HEK293 (cell line): ENCODE measurements at regions not wholly inside any gene's neighbourhood (a gene's known extent, or its start where the extent isn't known, plus 50 kb on each side); places are given as distances from the start of the nearest gene placed in this dataset.

Experiments used
- CTCF ChIA-PET: fragments of 350-600 bp; formaldehyde crosslinking; extraction: SDS; loops from one replicate; lab custom pipeline; 2021; ENCODE audit warnings: antibody characterized with exemption; lab: Yijun Ruan, JAX
- POLR2A ChIA-PET: fragments of 300-600 bp; formaldehyde crosslinking; extraction: SDS; loops from one replicate; lab custom pipeline; 2020; ENCODE audit warnings: antibody characterized with exemption, inconsistent platforms; lab: Yijun Ruan, JAX
- H3K27ac ChIP-seq: fragments of 200-500 bp; sonication (Bioruptor generic); 2 replicates; pipeline ENCODE4 v1.5.1; 2014; ENCODE audit warnings: low read depth, low read length, control low read depth, inconsistent platforms; ENCODE audit errors: extremely low read depth
- H3K36me3 ChIP-seq, 2 experiments: fragments of 200-500 bp in 1 of 2; sonication (Bioruptor generic) in 1 of 2; 1 replicate in 1 of 2; 2 replicates in 1 of 2; pipeline ENCODE4 v1.5.1; 2014 to 2017; ENCODE audit warnings: inconsistent platforms in 2 of 2, low read length in 2 of 2; ENCODE audit not compliant: control insufficient read depth in 2 of 2, insufficient read depth in 1 of 2
- H3K4me1 ChIP-seq: fragments of 200-500 bp; sonication (Bioruptor generic); 2 replicates; pipeline ENCODE4 v1.5.1; 2014; ENCODE audit warnings: mild to moderate bottlenecking, low read length, inconsistent platforms; ENCODE audit not compliant: control insufficient read depth, insufficient read depth
- H3K4me3 ChIP-seq: 2 replicates; pipeline ENCODE4 v1.5.1; 2011; ENCODE audit warnings: low read depth, mild to moderate bottlenecking, control low read depth, low read length, moderate library complexity
- H3K9me3 ChIP-seq: fragments of 200-500 bp; sonication (Bioruptor generic); 2 replicates; pipeline ENCODE4 v1.5.1; 2014; ENCODE audit warnings: low read depth, low read length, inconsistent platforms; ENCODE audit not compliant: control insufficient read depth, insufficient read depth
- MZF1 ChIP-seq: fragments of 450-650 bp; formaldehyde crosslinking; IDR thresholded peaks from 2 replicates; pipeline ENCODE4 v1.5.1; 2017; ENCODE audit warnings: missing biosample characterization, missing genetic modification characterization, borderline replicate concordance
- OSR2 ChIP-seq: fragments of 450-650 bp; formaldehyde crosslinking; IDR thresholded peaks from 2 replicates; pipeline ENCODE4 v1.5.1; 2016; ENCODE audit warnings: missing biosample characterization, missing genetic modification characterization
- RBAK ChIP-seq: fragments of 450-650 bp; formaldehyde crosslinking; IDR thresholded peaks from 2 replicates; pipeline ENCODE4 v1.5.1; 2016; ENCODE audit warnings: missing biosample characterization, missing genetic modification characterization
- REST ChIP-seq: fragments of 450-650 bp; formaldehyde crosslinking; IDR thresholded peaks from 2 replicates; pipeline ENCODE4 v1.5.1; 2016; ENCODE audit warnings: missing biosample characterization, missing genetic modification characterization
- SCRT1 ChIP-seq: fragments of 450-650 bp; formaldehyde crosslinking; IDR thresholded peaks from 2 replicates; pipeline ENCODE4 v1.5.1; 2016; ENCODE audit warnings: missing biosample characterization, missing genetic modification characterization, borderline replicate concordance
- SETDB1 ChIP-seq: IDR thresholded peaks from one replicate; pipeline ENCODE4 v1.6.1; 2017; ENCODE audit warnings: mild to moderate bottlenecking, low read length, moderate library complexity, mixed read lengths; ENCODE audit not compliant: insufficient read length
- TRIM28 ChIP-seq: IDR thresholded peaks from 2 replicates; pipeline ENCODE4 v1.6.1; 2011; ENCODE audit warnings: low read length, control low read depth, borderline replicate concordance
- ZBTB7A ChIP-seq: fragments of 450-650 bp; formaldehyde crosslinking; IDR thresholded peaks from 2 replicates; pipeline ENCODE4 v1.5.1; 2016; ENCODE audit warnings: low read depth, missing biosample characterization, missing genetic modification characterization
- ZNF2 ChIP-seq: fragments of 450-650 bp; formaldehyde crosslinking; IDR thresholded peaks from 2 replicates; pipeline ENCODE4 v1.5.1; 2016; ENCODE audit warnings: missing biosample characterization, missing genetic modification characterization
- ZNF202 ChIP-seq: fragments of 450-650 bp; formaldehyde crosslinking; IDR thresholded peaks from 2 replicates; pipeline ENCODE4 v1.5.1; 2016; ENCODE audit warnings: missing biosample characterization, missing genetic modification characterization, borderline replicate concordance
- ZNF350 ChIP-seq: fragments of 450-650 bp; formaldehyde crosslinking; IDR thresholded peaks from 2 replicates; pipeline ENCODE4 v1.5.0; 2017; ENCODE audit warnings: missing biosample characterization, mild to moderate bottlenecking, missing genetic modification characterization
- ZNF518A ChIP-seq: fragments of 450-650 bp; formaldehyde crosslinking; conservative IDR thresholded peaks from 2 replicates; pipeline ENCODE4 v1.5.1; 2016; ENCODE audit warnings: low read depth, missing biosample characterization, missing genetic modification characterization
- ZNF544 ChIP-seq: fragments of 450-650 bp; formaldehyde crosslinking; IDR thresholded peaks from 2 replicates; pipeline ENCODE4 v1.5.0; 2017; ENCODE audit warnings: missing biosample characterization, missing genetic modification characterization
- ZNF610 ChIP-seq: fragments of 450-650 bp; formaldehyde crosslinking; IDR thresholded peaks from 2 replicates; pipeline ENCODE4 v1.5.1; 2016; ENCODE audit warnings: missing biosample characterization, missing genetic modification characterization, borderline replicate concordance
- ZNF624 ChIP-seq: fragments of 450-650 bp; formaldehyde crosslinking; IDR thresholded peaks from 2 replicates; pipeline ENCODE4 v1.5.1; 2017; ENCODE audit warnings: missing biosample characterization, missing genetic modification characterization
- ZNF701 ChIP-seq: fragments of 450-650 bp; formaldehyde crosslinking; IDR thresholded peaks from 2 replicates; pipeline ENCODE4 v1.5.1; 2016; ENCODE audit warnings: missing biosample characterization, missing genetic modification characterization
- ZNF777 ChIP-seq: fragments of 450-650 bp; formaldehyde crosslinking; IDR thresholded peaks from 2 replicates; pipeline ENCODE4 v1.5.1; 2017; ENCODE audit warnings: missing biosample characterization, missing genetic modification characterization, borderline replicate concordance
- ZNF785 ChIP-seq: fragments of 450-650 bp; formaldehyde crosslinking; IDR thresholded peaks from 2 replicates; pipeline ENCODE4 v1.5.1; 2016; ENCODE audit warnings: missing biosample characterization, missing genetic modification characterization

GRCh38 chr2:156765043-156765442 is 328.9 kb downstream of the GPD2 start:
- no peaks in the 10 kb centered on the region for H3K9me3 ChIP-seq
- no peak overlapping the region for H3K27ac ChIP-seq
- CTCF ChIA-PET, result interaction anchor here (0.6 kb wide), 1 partner anchor 123 kb away, joined by 3 read pairs; no protein-coding TSS in a partner anchor
- no peak overlapping the region for H3K4me3 ChIP-seq
- no peaks in the 10 kb centered on the region for H3K4me1 ChIP-seq
- TF ChIP-seq ZNF2 (tag by site-specific recombination) (no peak), REST (tag by site-specific recombination) (no peak)
- POLR2A ChIA-PET, result no interaction called here
- no peaks in the 10 kb centered on the region for H3K36me3 ChIP-seq

GRCh38 chr2:156765450-156765849 is 329.3 kb downstream of the GPD2 start:
- TF ChIP-seq ZNF518A (no peak), ZNF544 (tag by site-specific recombination) (no peak), MZF1 (no peak)
- Histone ChIP-seq H3K4me1 (no peaks in the 10 kb centered on the region), H3K4me3 (no peak overlapping the region), H3K9me3 (no peaks in the 10 kb centered on the region), H3K27ac (no peak overlapping the region), H3K36me3 (no peaks in the 10 kb centered on the region)
- CTCF ChIA-PET, result interaction anchor here (0.6 kb wide), 1 partner anchor 19 kb away, joined by 3 read pairs; no protein-coding TSS in a partner anchor
- POLR2A ChIA-PET, result no interaction called here

GRCh38 chr2:156769802-156770201 is 333.6 kb downstream of the GPD2 start:
- CTCF ChIA-PET, result interaction anchor here (0.7 to 1.0 kb wide), 3 partner anchors 9 to 157 kb away, joined by 3 read pairs; no protein-coding TSS in a partner anchor
- POLR2A ChIA-PET, result no interaction called here
- no peaks in the 10 kb centered on the region for H3K9me3 ChIP-seq
- H3K4me1 ChIP-seq, result no peaks in the 10 kb centered on the region
- H3K27ac ChIP-seq, result no peak overlapping the region
- no peaks in the 10 kb centered on the region for H3K36me3 ChIP-seq
- no peak overlapping the region for H3K4me3 ChIP-seq
- TF ChIP-seq SETDB1 (peak; percentile 60), ZNF624 (tag by site-specific recombination) (no peak)

GRCh38 chr2:156778916-156779315 is 342.7 kb downstream of the GPD2 start:
- no peaks in the 10 kb centered on the region for H3K9me3 ChIP-seq
- H3K4me1 ChIP-seq, result peaks cover 9% of the 10 kb centered on the region
- H3K27ac ChIP-seq, result no peak overlapping the region
- no peaks in the 10 kb centered on the region for H3K36me3 ChIP-seq
- ChIA-PET POLR2A (no interaction called here), CTCF (interaction anchor here (0.6 to 0.9 kb wide), 2 partner anchors 9 to 443 kb away, joined by 3 to 4 read pairs; no protein-coding TSS in a partner anchor)
- no peak overlapping the region for H3K4me3 ChIP-seq
- TF ChIP-seq TRIM28 (no peak), ZNF610 (tag by site-specific recombination) (no peak), RBAK (tag by site-specific recombination) (no peak), ZNF785 (no peak), ZNF350 (tag by site-specific recombination) (no peak), OSR2 (no peak), ZNF777 (tag by site-specific recombination) (no peak), ZBTB7A (tag by site-specific recombination) (no peak), SCRT1 (tag by site-specific recombination) (no peak), ZNF701 (tag by site-specific recombination) (no peak), ZNF202 (tag by site-specific recombination) (no peak)
